IMR-90 (cell line): ENCODE measurements at regions not wholly inside any gene's neighbourhood (a gene's known extent, or its start where the extent isn't known, plus 50 kb on each side); places are given as distances from the start of the nearest gene placed in this dataset.
A peak's percentile ranks its signal among the peaks of the same experiment; 100 is the strongest.

ENCODE experiments used
- ATAC-seq: fragments of 200-7000 bp; cut with Tn5 transposase; 2 replicates; pipeline ENCODE4 v1.9.1; 2020; ENCODE audit warnings: low read depth, mild to moderate bottlenecking, moderate library complexity
- BruUV-seq: library from RNA; stranded (reverse); fragments of 400-500 nt; replicated peaks from 2 replicates; lab custom pipeline; 2021; lab: Mats Ljungman, UMichigan
- CTCF ChIA-PET: fragments of 300-600 bp; formaldehyde crosslinking; extraction: SDS; loops from one replicate; lab custom pipeline; 2021; ENCODE audit warnings: antibody characterized with exemption; lab: Yijun Ruan, JAX
- POLR2A ChIA-PET: fragments of 300-600 bp; sonication (Branson Sonifier 250); formaldehyde crosslinking; loops from one replicate; lab custom pipeline; 2022; ENCODE audit warnings: antibody characterized with exemption; ENCODE audit not compliant: unreplicated experiment; lab: Charles Lee
- DNase-seq: peaks from one replicate; pipeline ENCODE4 v3.0.0; 2013
- H2AFZ ChIP-seq: replicated peaks from 2 replicates; pipeline ENCODE3; 2013; ENCODE audit warnings: low read length, mild to moderate bottlenecking; ENCODE audit not compliant: poor library complexity
- H2AK5ac ChIP-seq: 2 replicates; pipeline ENCODE4 v1.6.1; 2013; ENCODE audit warnings: low read depth, low read length, inconsistent platforms
- H2AK9ac ChIP-seq: replicated peaks from 2 replicates; pipeline ENCODE3; 2013; ENCODE audit warnings: mild to moderate bottlenecking, low read depth, low read length, moderate library complexity; ENCODE audit not compliant: poor library complexity
- H2BK120ac ChIP-seq: 2 replicates; pipeline ENCODE4 v1.6.1; 2013; ENCODE audit warnings: low read depth, low read length, inconsistent platforms
- H2BK15ac ChIP-seq: 3 replicates; pipeline ENCODE4 v1.6.1; 2013; ENCODE audit warnings: low read depth, low read length, inconsistent platforms
- H2BK20ac ChIP-seq: 2 replicates; pipeline ENCODE4 v1.6.1; 2013; ENCODE audit warnings: low read depth, mild to moderate bottlenecking, inconsistent platforms, low read length, moderate library complexity
- H2BK5ac ChIP-seq: 2 replicates; pipeline ENCODE4 v1.6.1; 2013; ENCODE audit warnings: mild to moderate bottlenecking, low read depth, low read length, inconsistent platforms; ENCODE audit not compliant: poor library complexity, severe bottlenecking
- H3K14ac ChIP-seq: replicated peaks from 2 replicates; pipeline ENCODE4 v1.6.1; 2013; ENCODE audit warnings: low read depth, low read length, inconsistent platforms
- H3K18ac ChIP-seq: 2 replicates; pipeline ENCODE4 v1.6.1; 2013; ENCODE audit warnings: low read depth, low read length, control low read depth
- H3K23ac ChIP-seq: 2 replicates; pipeline ENCODE4 v1.6.1; 2013; ENCODE audit warnings: low read depth, low read length, inconsistent platforms
- H3K27ac ChIP-seq: 2 replicates; pipeline ENCODE4 v1.5.1; 2013; ENCODE audit warnings: mild to moderate bottlenecking, control low read depth, low read length; ENCODE audit not compliant: insufficient read depth
- H3K27me3 ChIP-seq: 2 replicates; pipeline ENCODE4 v1.6.1; 2013; ENCODE audit warnings: low read length; ENCODE audit not compliant: control insufficient read depth, insufficient read depth
- H3K36me3 ChIP-seq: 2 replicates; pipeline ENCODE4 v1.6.1; 2013; ENCODE audit warnings: low read length, mixed read lengths; ENCODE audit not compliant: control insufficient read depth, insufficient read depth
- H3K4ac ChIP-seq: 2 replicates; pipeline ENCODE4 v1.6.1; 2013; ENCODE audit warnings: low read depth, low read length, inconsistent platforms
- H3K4me1 ChIP-seq: 2 replicates; pipeline ENCODE4 v1.6.1; 2013; ENCODE audit warnings: low read length, mixed read lengths; ENCODE audit not compliant: control insufficient read depth, insufficient read depth
- H3K4me2 ChIP-seq: 2 replicates; pipeline ENCODE4 v1.6.1; 2013; ENCODE audit warnings: low read depth, mild to moderate bottlenecking, control low read depth, low read length, moderate library complexity
- H3K4me3 ChIP-seq: 2 replicates; pipeline ENCODE4 v1.5.1; 2013; ENCODE audit warnings: low read depth, mild to moderate bottlenecking, control low read depth, low read length, moderate library complexity; ENCODE audit not compliant: insufficient read depth
- H3K56ac ChIP-seq: 2 replicates; pipeline ENCODE4 v1.6.1; 2013; ENCODE audit warnings: low read length, inconsistent platforms; ENCODE audit not compliant: insufficient read depth; ENCODE audit errors: extremely low read depth
- H3K79me1 ChIP-seq, 2 experiments: 2 replicates each; pipeline ENCODE4 v1.6.1; 2013; ENCODE audit warnings: low read length in 2 of 2, inconsistent platforms in 1 of 2, low read depth in 1 of 2
- H3K9ac ChIP-seq: 2 replicates; pipeline ENCODE4 v1.6.1; 2013; ENCODE audit warnings: low read depth, low read length, control low read depth
- H3K9me1 ChIP-seq: 2 replicates; pipeline ENCODE4 v1.6.1; 2013; ENCODE audit warnings: low read length, inconsistent platforms; ENCODE audit not compliant: insufficient read depth
- H3K9me3 ChIP-seq: 2 replicates; pipeline ENCODE4 v1.6.1; 2013; ENCODE audit warnings: low read length; ENCODE audit not compliant: control insufficient read depth, insufficient read depth
- H4K20me1 ChIP-seq: 2 replicates; pipeline ENCODE4 v1.6.1; 2013; ENCODE audit warnings: low read length, inconsistent platforms; ENCODE audit not compliant: insufficient read depth
- H4K5ac ChIP-seq: 2 replicates; pipeline ENCODE4 v1.6.1; 2013; ENCODE audit warnings: mild to moderate bottlenecking, low read depth, low read length, control low read depth
- H4K8ac ChIP-seq, 2 experiments: 2 replicates each; pipeline ENCODE4 v1.6.1; 2013; ENCODE audit warnings: low read depth in 2 of 2, low read length in 2 of 2, control low read depth in 1 of 2, inconsistent platforms in 1 of 2
- H4K91ac ChIP-seq: 2 replicates; pipeline ENCODE4 v1.6.1; 2013; ENCODE audit warnings: low read depth, low read length, inconsistent platforms; ENCODE audit not compliant: insufficient read depth
- CEBPB ChIP-seq: IDR thresholded peaks from 2 replicates; pipeline ENCODE4 v1.6.1; 2012; ENCODE audit warnings: low read depth, low read length, improper control_type of control experiment
- RAD21 ChIP-seq: IDR thresholded peaks from 2 replicates; pipeline ENCODE4 v1.6.1; 2012; ENCODE audit warnings: low read length, improper control_type of control experiment
- WGBS, 2 experiments: methylation state at CpG; one replicate each; pipeline versions ENCODE4 v1.1.5 to v1.1.7; 2013; ENCODE audit warnings: missing lambda C conversion rate in 2 of 2; ENCODE audit not compliant: insufficient read length in 1 of 2; ENCODE audit errors: extremely low coverage in 2 of 2; 5-methylcytosine and 5-hydroxymethylcytosine counted together
- dilution Hi-C: fragments of 300-500 bp; cut with HindIII; formaldehyde crosslinking; loops from one replicate; pipeline ENCODE4 v1.14.3; 2018; ENCODE audit warnings: low sequenced_read_pairs; ENCODE audit not compliant: unreplicated experiment
- in situ Hi-C: fragments of 300-500 bp; cut with MboI; formaldehyde crosslinking; loops from 3 replicates; pipeline ENCODE4 v1.14.3; 2019; ENCODE audit warnings: low sequenced_read_pairs, inconsistent platforms, mixed read lengths
- intact Hi-C: fragments of 100-400 bp; cut with micrococcal nuclease; formaldehyde crosslinking; loops from 2 replicates; pipeline ENCODE4 v1.10.0; 2022
- TF ChIP-seq, protein P1 (sequence below): conservative IDR thresholded peaks from 2 replicates; pipeline ENCODE4 v1.5.1; 2012; ENCODE audit warnings: mild to moderate bottlenecking, low read depth, low read length, improper control_type of control experiment

DNA sequence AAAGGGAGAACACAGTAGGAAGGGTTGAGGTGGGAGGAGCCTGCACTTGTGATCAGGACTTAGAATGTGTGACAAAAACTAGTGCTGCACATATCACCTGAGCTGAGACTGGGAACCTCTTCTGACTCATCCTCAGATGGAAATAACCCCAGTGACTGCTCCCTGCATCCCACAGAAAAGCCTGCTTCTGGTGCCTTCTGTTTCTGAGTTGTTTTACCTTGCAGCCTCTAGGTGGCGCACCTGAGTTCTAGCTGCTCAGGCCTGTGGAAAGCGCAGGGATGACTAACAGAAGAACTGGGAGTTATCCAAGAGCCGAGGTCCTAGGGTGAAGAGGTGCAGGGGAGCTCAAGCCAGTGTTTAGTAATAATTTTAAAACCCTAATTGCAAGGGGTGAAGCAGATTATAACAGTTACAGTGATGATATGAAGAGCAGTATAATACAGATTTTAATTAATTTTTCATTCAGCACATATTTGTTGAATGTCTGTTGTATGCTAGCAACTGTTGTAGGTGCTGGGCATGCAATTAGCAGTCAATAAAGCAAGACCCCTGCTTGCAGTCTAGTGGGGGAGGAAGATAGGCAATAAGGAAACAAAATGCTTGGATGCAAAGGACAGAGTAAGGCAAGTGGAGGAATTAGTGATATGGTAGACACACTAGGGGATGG lies 302.5 kb downstream of the DHX35 start:
- no peak overlapping the region for H3K4ac ChIP-seq
- ChIA-PET POLR2A (no interaction called here), CTCF (interaction anchor here (0.5 to 0.6 kb wide), 2 partner anchors 11 to 609 kb away, joined by 3 to 4 read pairs; no protein-coding TSS in a partner anchor)
- H4K5ac ChIP-seq: no peak overlapping the region
- H2BK15ac ChIP-seq: no peak overlapping the region
- H3K9me3 ChIP-seq: no peaks in the 10 kb centered on the region
- H4K91ac ChIP-seq: no peak overlapping the region
- dilution Hi-C loops: no loop called here
- H3K14ac ChIP-seq: no peak overlapping the region
- in situ Hi-C loops: no loop called here
- H2AK5ac ChIP-seq: no peak overlapping the region
- no peak overlapping the region for H3K4me3 ChIP-seq
- H3K56ac ChIP-seq: no peak overlapping the region
- H3K18ac ChIP-seq: no peak overlapping the region
- no peak overlapping the region for H2BK5ac ChIP-seq
- H2AFZ ChIP-seq: no peak overlapping the region
- H3K27me3 ChIP-seq: no peaks in the 10 kb centered on the region
- no peaks in the 10 kb centered on the region for H4K20me1 ChIP-seq
- peak; percentile 71 for DNase-seq
- H3K4me1 ChIP-seq: no peaks in the 10 kb centered on the region
- no peak overlapping the region for H3K9ac ChIP-seq
- intact Hi-C loops: loop anchor here (2.0 kb wide), 1 partner anchor 610 kb away; no protein-coding TSS in a partner anchor
- no CpG with 5 or more reads among the region's 3 CpGs for WGBS, 2 experiments
- no peak overlapping the region for H3K27ac ChIP-seq
- no peaks in the 10 kb centered on the region for H3K9me1 ChIP-seq
- peak; percentile 80 for ATAC-seq
- no peak overlapping the region for H2AK9ac ChIP-seq
- BruUV-seq: no TSS peak
- no peaks in the 10 kb centered on the region for H3K36me3 ChIP-seq
- H3K23ac ChIP-seq: no peak overlapping the region
- H3K4me2 ChIP-seq: no peak overlapping the region
- H4K8ac ChIP-seq: no peak overlapping the region
- no peak overlapping the region for H2BK20ac ChIP-seq
- no peak overlapping the region for H2BK120ac ChIP-seq
- H3K79me1 ChIP-seq: no peaks in the 10 kb centered on the region
- TF ChIP-seq, protein P1, sequence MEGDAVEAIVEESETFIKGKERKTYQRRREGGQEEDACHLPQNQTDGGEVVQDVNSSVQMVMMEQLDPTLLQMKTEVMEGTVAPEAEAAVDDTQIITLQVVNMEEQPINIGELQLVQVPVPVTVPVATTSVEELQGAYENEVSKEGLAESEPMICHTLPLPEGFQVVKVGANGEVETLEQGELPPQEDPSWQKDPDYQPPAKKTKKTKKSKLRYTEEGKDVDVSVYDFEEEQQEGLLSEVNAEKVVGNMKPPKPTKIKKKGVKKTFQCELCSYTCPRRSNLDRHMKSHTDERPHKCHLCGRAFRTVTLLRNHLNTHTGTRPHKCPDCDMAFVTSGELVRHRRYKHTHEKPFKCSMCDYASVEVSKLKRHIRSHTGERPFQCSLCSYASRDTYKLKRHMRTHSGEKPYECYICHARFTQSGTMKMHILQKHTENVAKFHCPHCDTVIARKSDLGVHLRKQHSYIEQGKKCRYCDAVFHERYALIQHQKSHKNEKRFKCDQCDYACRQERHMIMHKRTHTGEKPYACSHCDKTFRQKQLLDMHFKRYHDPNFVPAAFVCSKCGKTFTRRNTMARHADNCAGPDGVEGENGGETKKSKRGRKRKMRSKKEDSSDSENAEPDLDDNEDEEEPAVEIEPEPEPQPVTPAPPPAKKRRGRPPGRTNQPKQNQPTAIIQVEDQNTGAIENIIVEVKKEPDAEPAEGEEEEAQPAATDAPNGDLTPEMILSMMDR: peak; percentile 68
- TF ChIP-seq RAD21 (peak; percentile 43; the same call in 1 of the 2 replicates), CEBPB (no peak)
